Right atrium auricular region (tissue), 2 donors: ENCODE measurements at regions not wholly inside any gene's neighbourhood (a gene's known extent, or its start where the extent isn't known, plus 50 kb on each side); places are given as distances from the start of the nearest gene placed in this dataset.

Source experiments
- DNase-seq: peaks from one replicate; pipeline ENCODE4 v3.0.0-alpha.2; 2019; ENCODE audit warnings: low spot score
- H3K27ac ChIP-seq, 2 donors: fragments of 200-600 bp; sonication (generic); 1 replicate in 1 of 2; 2 replicates in 1 of 2; pipeline ENCODE4 v1.5.1; 2016 to 2019
- H3K27me3 ChIP-seq, 2 donors: fragments of 200-600 bp; sonication (generic); one replicate each; pipeline versions ENCODE4 v1.5.1 to v1.6.0; 2017 to 2019
- H3K36me3 ChIP-seq: fragments of 200-600 bp; sonication (generic); one replicate; pipeline ENCODE4 v1.5.1; 2016
- H3K4me1 ChIP-seq, 2 donors: fragments of 200-600 bp; sonication (generic); one replicate each; pipeline versions ENCODE4 v1.5.1 to v1.6.0; 2017 to 2019
- H3K4me3 ChIP-seq, 2 donors: fragments of 200-600 bp; sonication (generic); 1 replicate in 1 of 2; 2 replicates in 1 of 2; pipeline ENCODE4 v1.5.1; 2017 to 2019; ENCODE audit warnings: mild to moderate bottlenecking in 1 of 2, moderate library complexity in 1 of 2
- H3K9me3 ChIP-seq, 2 donors: fragments of 200-600 bp; sonication (generic); one replicate each; pipeline ENCODE4 v1.5.1; 2019
- CTCF ChIP-seq, 2 donors: fragments of 200-600 bp; sonication (generic); IDR thresholded peaks; one replicate each; pipeline ENCODE4 v1.5.1; 2019; ENCODE audit warnings: antibody characterized with exemption in 2 of 2

GRCh38 chr1:234870020-234870981 lies 258.3 kb downstream of the TOMM20 start:
- H3K4me3 ChIP-seq, result no peak overlapping the region
- H3K36me3 ChIP-seq, result no peaks in the 10 kb centered on the region
- H3K27me3 ChIP-seq, result no peaks in the 10 kb centered on the region
- no peaks in the 10 kb centered on the region for H3K9me3 ChIP-seq
- H3K27ac ChIP-seq, result peak overlapping the region; percentile 14 to 70
- no peak for DNase-seq
- H3K4me1 ChIP-seq, result peaks cover 0 to 32% of the 10 kb centered on the region in 2 donors
- TF ChIP-seq CTCF (IDR thresholded peaks at IDR 0.05), result no peak

- DNase-seq, result no peak
- no peak for TF ChIP-seq CTCF (IDR thresholded peaks at IDR 0.05)
- peak overlapping the region; percentile 14 to 70 for H3K27ac ChIP-seq
- H3K9me3 ChIP-seq, result no peaks in the 10 kb centered on the region
- no peak overlapping the region for H3K4me3 ChIP-seq
- H3K36me3 ChIP-seq, result no peaks in the 10 kb centered on the region
- H3K4me1 ChIP-seq, result peaks cover 0 to 33% of the 10 kb centered on the region in 2 donors
- H3K27me3 ChIP-seq, result no peaks in the 10 kb centered on the region
Measured at GRCh38 chr1:234869182-234870019, 259.2 kb downstream of the TOMM20 start.

- H3K4me3 ChIP-seq, result no peak overlapping the region
- H3K27ac ChIP-seq, result peak overlapping the region; percentile 14 to 73
- H3K4me1 ChIP-seq, result peaks cover 0 to 41% of the 10 kb centered on the region in 2 donors
- H3K9me3 ChIP-seq, result no peaks in the 10 kb centered on the region
- H3K36me3 ChIP-seq, result no peaks in the 10 kb centered on the region
- no peak for TF ChIP-seq CTCF (IDR thresholded peaks at IDR 0.05)
- no peaks in the 10 kb centered on the region for H3K27me3 ChIP-seq
- DNase-seq, result no peak
Measured at GRCh38 chr1:234868296-234869147, 258.5 kb upstream of the IRF2BP2 start.

GRCh38 chr1:234866007-234866866 lies 256.3 kb upstream of the IRF2BP2 start:
- Histone ChIP-seq H3K27ac (peak overlapping the region; percentile 61 to 73), H3K36me3 (no peaks in the 10 kb centered on the region), H3K9me3 (peaks cover 0 to under 1% of the 10 kb centered on the region in 2 donors), H3K4me3 (no peak overlapping the region), H3K27me3 (no peaks in the 10 kb centered on the region), H3K4me1 (peaks cover 0 to 55% of the 10 kb centered on the region in 2 donors)
- TF ChIP-seq CTCF (IDR thresholded peaks at IDR 0.05), result no peak
- DNase-seq, result peak; percentile 90
